ENCODE measurements at regions not wholly inside any gene's neighbourhood (a gene's known extent, or its start where the extent isn't known, plus 50 kb on each side); places are given as distances from the start of the nearest gene placed in this dataset.
"Not testable (repeated sequence)": the region's sequence is repeated elsewhere in the genome, so short reads cannot be mapped to it uniquely, and the experiment has no call there.

- no peak overlapping the region for H3K27ac Mint-ChIP-seq
- no peaks in the 10 kb centered on the region for H3K9me3 Mint-ChIP-seq
- no peak for TF ChIP-seq CTCF (IDR thresholded peaks at IDR 0.05; ENCODE audit: unreplicated experiment in 3 of 3)
Measured at GRCh38 chr16:26606381-26607150, 460.2 kb upstream of the C16orf82 start.

GRCh38 chr16:26614237-26614841 lies 452.4 kb upstream of the C16orf82 start:
- H3K27me3 Mint-ChIP-seq (ENCODE audit: low read depth): no peaks in the 10 kb centered on the region
- no peak for TF ChIP-seq CTCF (IDR thresholded peaks at IDR 0.05; ENCODE audit: unreplicated experiment in 3 of 3)
- H3K9me3 Mint-ChIP-seq: peaks cover 3% of the 10 kb centered on the region
- H3K4me1 Mint-ChIP-seq: no peaks in the 10 kb centered on the region
- peak overlapping the region in 1 of 3 experiments; percentile 15 for H3K27ac Mint-ChIP-seq
- H3K36me3 Mint-ChIP-seq (ENCODE audit: low read depth): no peaks in the 10 kb centered on the region
- H3K4me3 Mint-ChIP-seq: no peak overlapping the region

More at GRCh38 chr16:26606381-26607150, 460.2 kb upstream of the C16orf82 start:
- Mint-ChIP-seq H3K4me1 (no peaks in the 10 kb centered on the region), H3K4me3 (no peak overlapping the region), H3K27me3 (ENCODE audit: low read depth) (no peaks in the 10 kb centered on the region), H3K36me3 (ENCODE audit: low read depth) (no peaks in the 10 kb centered on the region)

GRCh38 chr16:26623442-26623841 lies 443.3 kb upstream of the C16orf82 start:
- H3K27ac Mint-ChIP-seq: no peak overlapping the region
- no peaks in the 10 kb centered on the region for H3K36me3 Mint-ChIP-seq (ENCODE audit: low read depth)
- no peak for TF ChIP-seq CTCF (IDR thresholded peaks at IDR 0.05; ENCODE audit: unreplicated experiment in 3 of 3)
- H3K4me3 Mint-ChIP-seq: no peak overlapping the region
- no peaks in the 10 kb centered on the region for H3K9me3 Mint-ChIP-seq
- peaks cover 4% of the 10 kb centered on the region for H3K27me3 Mint-ChIP-seq (ENCODE audit: low read depth)
- no peaks in the 10 kb centered on the region for H3K4me1 Mint-ChIP-seq

- peaks cover 3% of the 10 kb centered on the region for H3K36me3 Mint-ChIP-seq (ENCODE audit: low read depth)
- H3K27ac Mint-ChIP-seq: no peak overlapping the region
- peaks cover 10% of the 10 kb centered on the region for H3K9me3 Mint-ChIP-seq
- no peaks in the 10 kb centered on the region for H3K4me1 Mint-ChIP-seq
- no peak overlapping the region for H3K4me3 Mint-ChIP-seq
- H3K27me3 Mint-ChIP-seq (ENCODE audit: low read depth): peaks cover 7% of the 10 kb centered on the region
- no peak for TF ChIP-seq CTCF (IDR thresholded peaks at IDR 0.05; ENCODE audit: unreplicated experiment in 3 of 3)
Measured at GRCh38 chr16:26627958-26628357, 438.8 kb upstream of the C16orf82 start.

- not testable (repeated sequence) for H3K27ac Mint-ChIP-seq
Measured at GRCh38 chr16:26631365-26631764, 435.4 kb upstream of the C16orf82 start.

GRCh38 chr16:26642047-26642664 lies 424.6 kb upstream of the C16orf82 start:
- H3K4me1 Mint-ChIP-seq: no peaks in the 10 kb centered on the region
- H3K9me3 Mint-ChIP-seq: no peaks in the 10 kb centered on the region
- H3K27ac Mint-ChIP-seq: no peak overlapping the region
- H3K4me3 Mint-ChIP-seq: no peak overlapping the region
- peaks cover 8% of the 10 kb centered on the region for H3K27me3 Mint-ChIP-seq (ENCODE audit: low read depth)
- no peak for TF ChIP-seq CTCF (IDR thresholded peaks at IDR 0.05; ENCODE audit: unreplicated experiment in 3 of 3)
- H3K36me3 Mint-ChIP-seq (ENCODE audit: low read depth): no peaks in the 10 kb centered on the region

More at GRCh38 chr16:26631365-26631764, 435.4 kb upstream of the C16orf82 start:
- H3K27me3 Mint-ChIP-seq (ENCODE audit: low read depth); H3K36me3 Mint-ChIP-seq (ENCODE audit: low read depth); H3K4me1 Mint-ChIP-seq; H3K4me3 Mint-ChIP-seq: not testable (repeated sequence)
- peaks cover 18% of the 10 kb centered on the region for H3K9me3 Mint-ChIP-seq
